ENCODE measurements at regions not wholly inside any gene's neighbourhood (a gene's known extent, or its start where the extent isn't known, plus 50 kb on each side); places are given as distances from the start of the nearest gene placed in this dataset.

- TF ChIP-seq POLR2AphosphoS5 (IDR thresholded peaks at IDR 0.05; ENCODE audit: low read depth, low read length) (no peak), CTCF (IDR thresholded peaks at IDR 0.05 in 2 of 3, conservative IDR thresholded peaks at IDR 0.05 in 1 of 3; ENCODE audit: borderline replicate concordance in 1 of 3, insufficient read depth in 1 of 3, low read depth in 2 of 3, low read length in 2 of 3) (no peak), RAD21 (IDR thresholded peaks at IDR 0.05; ENCODE audit: low read depth) (no peak), MAX (IDR thresholded peaks at IDR 0.05) (no peak), EZH2 (IDR thresholded peaks at IDR 0.05) (no peak), CBX3 (IDR thresholded peaks at IDR 0.05; ENCODE audit: low read depth) (no peak), SP1 (IDR thresholded peaks at IDR 0.05; ENCODE audit: low read depth) (no peak), ZFX (IDR thresholded peaks at IDR 0.05) (no peak), REST (IDR thresholded peaks at IDR 0.05; ENCODE audit: low read depth) (no peak), POLR2A (IDR thresholded peaks at IDR 0.05; ENCODE audit: borderline replicate concordance, extremely low read depth, insufficient read depth, insufficient read length) (no peak), SIN3A (IDR thresholded peaks at IDR 0.05; ENCODE audit: low read depth) (no peak)
Measured at GRCh38 chr22:49355211-49355920, 472.3 kb downstream of the BRD1 start.
